NCI-H774 (cell line): ENCODE measurements at regions not wholly inside any gene's neighbourhood (a gene's known extent, or its start where the extent isn't known, plus 50 kb on each side); places are given as distances from the start of the nearest gene placed in this dataset.

Experiments
- DNase-seq: peaks from one replicate; lab custom pipeline; 2025; lab: John Stamatoyannopoulos, UW

DNA sequence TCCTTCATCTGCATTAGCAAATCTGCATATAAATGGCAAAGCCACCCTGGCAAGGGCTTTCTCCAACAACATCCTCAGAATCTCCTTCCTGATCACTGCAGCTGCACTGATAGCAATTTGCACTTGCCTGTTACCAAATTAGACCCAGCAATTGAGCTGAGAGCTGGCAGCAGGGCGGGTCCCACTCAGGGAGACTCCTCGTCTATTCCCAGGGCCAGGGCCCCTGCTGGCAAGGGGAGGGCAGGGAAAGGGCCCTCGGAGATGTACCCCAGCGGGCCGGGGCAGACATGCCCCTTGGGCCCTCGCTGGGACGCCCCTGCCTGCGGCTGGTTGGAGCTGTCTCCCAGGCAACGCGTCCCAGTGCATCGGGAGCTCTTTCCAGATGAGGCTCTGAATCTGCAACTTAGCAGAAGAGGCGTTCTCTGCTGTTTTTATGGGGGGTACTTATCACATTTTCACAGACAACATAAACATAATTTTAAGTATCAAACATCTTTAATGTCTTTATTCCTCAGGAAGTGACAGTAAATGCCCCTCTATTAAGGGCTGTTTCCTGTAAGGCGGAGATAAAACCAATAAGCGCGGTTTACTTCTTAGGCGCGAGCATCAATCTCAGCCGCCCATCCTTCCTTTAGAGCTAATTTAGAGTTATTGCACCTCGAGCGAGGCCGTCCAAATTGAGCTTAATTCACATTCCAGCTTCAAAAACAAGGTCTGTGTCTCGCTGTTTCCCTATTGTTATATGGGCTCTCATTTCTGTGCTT, 249.0 kb upstream of the PPP2R2D start:
- no peak for DNase-seq

DNA sequence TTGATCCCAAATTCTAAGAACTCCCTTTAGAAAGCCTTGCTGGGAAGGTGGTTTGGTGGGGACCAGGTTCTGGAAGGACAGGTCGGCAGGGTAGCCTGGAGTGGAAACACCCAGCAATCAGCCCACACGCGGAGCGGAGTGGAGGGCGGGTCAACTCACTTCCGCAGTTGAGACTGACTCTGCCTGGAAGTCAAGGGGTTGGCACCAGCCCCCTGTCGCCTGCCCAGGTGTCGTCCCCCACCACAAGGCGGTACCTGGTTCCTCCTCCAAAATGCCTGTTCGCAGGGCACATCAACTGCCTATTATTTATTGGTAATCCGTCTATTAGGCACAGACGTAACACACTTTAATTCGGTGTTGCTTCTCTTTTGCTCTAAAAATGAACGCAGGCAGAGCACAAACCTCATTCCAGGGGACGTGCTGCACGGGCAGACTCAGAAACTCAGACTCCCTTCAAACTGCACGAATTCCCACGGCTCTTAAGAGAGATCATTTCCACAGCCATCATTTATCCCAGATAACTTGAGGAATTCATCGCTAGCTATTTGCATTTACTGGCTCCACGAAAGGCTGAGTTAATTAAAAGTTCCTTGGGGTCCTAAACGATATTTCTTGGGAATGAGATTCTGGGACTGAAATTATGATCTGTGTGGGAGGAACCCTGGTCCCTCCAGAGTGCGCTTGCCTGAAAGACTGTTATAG, 248.2 kb upstream of the PPP2R2D start:
- DNase-seq = no peak

DNA sequence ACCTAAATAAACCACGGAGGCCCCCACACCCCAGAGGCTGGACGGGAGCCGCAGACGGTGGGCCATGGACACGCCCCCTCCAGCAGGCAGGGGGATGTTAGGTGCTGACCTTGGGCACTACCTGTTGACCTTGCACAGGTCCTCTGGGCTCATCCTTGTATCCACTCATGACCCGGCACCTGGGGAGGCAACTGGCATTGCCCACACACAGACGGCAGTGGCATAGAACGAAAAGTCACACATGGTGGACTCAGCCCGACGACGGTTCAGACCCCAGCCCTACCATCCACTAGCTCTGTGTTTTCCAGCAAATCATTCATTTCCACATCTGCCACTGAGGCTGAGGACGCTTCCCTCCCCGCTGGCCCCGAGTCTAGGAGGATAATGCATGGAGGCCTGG, 247.7 kb upstream of the PPP2R2D start:
- DNase-seq = no peak

DNA sequence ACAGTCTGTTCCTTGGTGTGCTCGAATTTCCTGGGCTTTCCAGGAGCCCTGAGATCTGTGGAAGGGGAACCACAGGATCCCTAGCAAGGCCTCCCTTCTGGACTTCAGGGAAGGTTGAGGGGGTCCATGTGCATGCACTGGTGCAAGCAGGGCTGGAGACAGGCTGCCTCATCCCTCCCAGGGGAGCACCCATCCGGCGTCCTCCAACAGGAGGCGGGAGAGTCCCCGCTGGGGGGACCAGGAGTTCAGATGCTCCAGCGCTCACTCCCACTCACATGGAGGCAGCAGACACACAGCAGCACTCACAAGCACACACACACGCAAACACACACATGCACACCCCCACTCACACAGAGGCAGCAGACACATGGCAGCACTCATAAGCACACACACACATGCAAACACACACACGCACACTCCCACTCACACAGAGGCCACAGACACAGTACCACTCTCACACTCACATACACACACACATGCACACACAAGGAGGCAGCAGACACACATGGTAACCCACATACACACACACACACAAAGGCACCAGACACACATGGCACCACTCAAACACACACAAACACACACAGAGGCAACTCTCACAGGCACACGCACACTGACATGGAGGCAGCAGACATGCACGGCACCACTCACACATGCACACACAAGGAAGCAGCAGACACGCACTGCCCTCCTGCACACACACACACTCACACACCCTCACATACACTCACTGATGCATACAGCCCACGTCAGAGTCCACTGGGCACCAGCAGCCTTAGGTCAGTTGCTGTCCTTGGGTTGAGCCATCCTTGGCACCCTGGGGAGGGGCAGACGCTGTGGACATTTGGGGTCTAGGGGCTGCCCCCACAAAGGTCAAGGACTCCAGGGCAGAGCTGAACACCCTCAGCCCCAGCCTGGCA, 247.0 kb upstream of the PPP2R2D start:
- no peak for DNase-seq

DNA sequence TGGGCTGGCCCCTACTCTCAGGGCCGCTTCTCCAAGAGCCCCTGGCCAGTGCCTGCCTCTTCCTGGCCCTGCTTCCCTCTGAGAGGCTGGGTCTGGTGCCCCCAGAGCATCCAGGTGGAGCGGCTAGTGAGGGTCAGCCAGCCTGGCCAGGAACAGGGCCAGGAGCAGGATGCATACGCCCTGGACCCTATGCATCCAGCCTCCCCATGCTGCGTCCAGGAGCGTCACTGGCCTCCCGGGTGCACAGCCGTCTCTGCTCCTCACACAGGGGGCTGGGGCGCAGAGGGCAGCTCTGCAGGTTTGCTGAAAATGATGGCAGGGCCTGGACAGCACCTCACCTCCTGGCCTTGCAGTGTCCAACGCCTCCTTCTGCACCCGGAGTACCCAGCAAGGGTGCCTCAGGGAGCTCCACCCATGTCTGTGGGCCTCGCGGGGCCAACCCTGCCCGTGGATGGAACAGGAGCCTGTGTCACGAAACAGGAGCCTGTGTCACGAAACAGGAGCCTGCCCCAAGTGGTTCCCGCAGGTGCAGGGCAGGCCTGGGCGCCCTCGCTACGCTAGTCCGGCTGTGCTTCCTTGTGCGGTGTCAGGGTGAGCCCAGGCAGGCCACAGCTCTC, 246.2 kb upstream of the PPP2R2D start:
- no peak for DNase-seq

DNA sequence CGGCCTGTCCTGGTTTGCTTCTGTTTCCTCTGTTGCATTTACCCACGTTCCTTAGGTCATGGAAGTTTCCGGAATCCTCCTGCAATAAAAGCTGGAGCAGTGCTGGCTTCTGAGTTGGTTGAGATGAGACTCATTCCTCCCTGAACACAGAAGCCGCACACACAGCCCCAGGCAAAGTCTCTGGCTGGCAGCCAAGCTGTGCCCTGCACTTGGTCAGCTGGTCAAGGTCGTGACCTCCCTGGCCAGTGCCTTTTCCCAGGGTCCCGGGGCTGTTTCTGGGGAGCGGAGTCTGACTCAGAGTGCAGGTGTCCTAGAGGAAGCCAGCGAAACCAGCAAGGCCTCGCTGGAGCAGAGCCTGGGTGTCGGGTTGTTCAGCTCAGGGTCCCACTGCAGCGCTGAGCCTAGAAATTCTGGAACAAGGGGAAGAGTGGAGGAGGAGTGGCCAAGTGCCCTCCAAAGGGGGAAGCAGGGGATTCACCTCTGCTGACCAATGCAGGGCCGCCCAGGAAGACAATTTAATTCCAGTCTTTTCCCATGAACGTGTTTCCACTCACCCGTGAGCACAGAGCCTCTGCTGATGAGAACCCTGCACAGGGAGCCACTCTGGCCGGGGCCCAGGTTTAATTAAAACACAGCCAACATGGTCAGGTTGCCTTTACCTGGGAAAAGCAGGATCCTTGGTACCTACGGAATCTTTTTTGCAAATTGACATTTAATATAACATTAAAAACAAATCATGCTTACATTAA, 245.5 kb upstream of the PPP2R2D start:
- DNase-seq = no peak

DNA sequence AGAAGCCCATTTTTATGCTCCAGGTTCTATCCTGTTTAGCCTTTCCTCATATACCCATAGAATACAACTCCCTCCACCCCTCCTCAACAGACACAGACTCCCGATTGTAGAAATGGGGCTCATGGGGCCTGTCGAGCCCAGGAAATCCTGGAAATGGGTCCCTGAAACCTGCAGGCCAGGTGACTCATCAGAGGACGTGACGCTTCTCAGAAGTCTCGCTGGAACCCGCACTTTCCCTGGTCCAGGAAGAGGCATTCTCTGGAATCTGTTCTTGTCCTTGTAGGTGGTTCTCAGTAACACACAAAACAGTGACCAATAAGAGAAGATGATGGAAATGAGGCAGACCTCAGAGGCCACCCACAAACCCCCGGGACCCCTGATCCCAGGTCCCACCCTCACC, 244.8 kb upstream of the PPP2R2D start:
- no peak for DNase-seq

DNA sequence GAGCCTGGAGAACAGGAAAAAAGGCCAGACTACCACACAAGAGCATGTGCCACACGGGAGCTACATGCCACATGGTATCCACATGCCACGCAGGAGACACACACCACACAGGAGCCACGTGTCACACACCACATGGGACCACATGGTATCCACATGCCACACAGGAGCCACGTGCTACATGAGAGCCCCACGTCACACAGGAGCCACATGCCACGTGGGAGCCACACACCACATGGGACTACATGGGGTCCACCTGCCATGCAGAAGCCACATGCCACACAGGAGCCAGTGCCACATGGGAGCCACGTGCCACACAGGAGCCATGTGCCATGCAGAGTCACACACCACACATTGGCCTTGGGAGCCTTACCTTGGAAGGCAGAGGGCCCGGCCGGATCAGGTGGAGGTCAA, 244.4 kb upstream of the PPP2R2D start:
- DNase-seq = no peak

DNA sequence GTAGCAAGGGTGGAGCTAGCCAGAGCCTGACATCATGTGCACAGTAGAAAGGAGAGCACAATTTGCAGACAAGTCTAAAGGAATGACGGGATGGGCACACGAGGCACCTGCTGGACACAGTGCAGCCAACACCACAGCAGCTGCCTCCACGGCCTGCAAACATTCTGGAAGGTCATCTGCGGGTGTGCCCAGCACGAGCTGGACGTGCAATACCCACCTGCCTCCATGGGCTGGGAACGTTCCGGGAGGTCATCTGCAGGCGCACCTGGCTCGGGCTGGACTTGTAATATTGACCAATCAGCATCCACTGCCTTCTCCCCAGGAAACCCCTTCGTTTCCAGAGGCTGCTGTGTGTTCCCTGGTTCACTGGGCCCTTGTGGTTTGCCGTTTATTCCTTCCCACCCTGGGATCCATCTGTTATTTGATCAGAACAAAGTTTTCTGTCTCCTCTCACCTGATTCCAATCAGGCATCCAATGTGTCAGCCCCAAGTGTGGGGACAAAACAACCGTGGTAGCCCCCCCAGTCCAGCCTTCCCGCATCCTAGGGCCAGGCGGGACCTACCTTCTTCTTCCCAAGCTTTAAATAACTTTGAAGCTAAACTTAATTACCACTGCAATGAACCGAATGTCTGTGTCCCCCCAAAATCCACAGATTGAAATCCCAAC, 243.4 kb upstream of the PPP2R2D start:
- DNase-seq = no peak

DNA sequence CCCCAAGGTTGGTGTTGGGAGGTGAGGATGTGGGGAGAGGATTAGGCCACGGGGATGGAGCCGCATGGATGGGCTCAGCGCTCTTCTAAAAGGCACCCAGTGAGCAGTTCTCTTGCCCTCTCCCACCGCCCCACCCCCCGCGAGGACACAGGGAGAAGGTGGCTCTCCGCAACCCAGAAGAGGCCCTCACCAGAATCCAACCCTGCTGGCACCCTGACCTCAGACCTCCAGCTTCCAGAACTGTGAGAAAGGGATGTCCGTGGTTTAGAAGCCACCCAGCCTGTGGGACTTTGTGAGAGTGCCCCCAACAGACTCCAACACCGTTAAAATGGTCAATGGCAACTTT, 242.8 kb upstream of the PPP2R2D start:
- no peak for DNase-seq

DNA sequence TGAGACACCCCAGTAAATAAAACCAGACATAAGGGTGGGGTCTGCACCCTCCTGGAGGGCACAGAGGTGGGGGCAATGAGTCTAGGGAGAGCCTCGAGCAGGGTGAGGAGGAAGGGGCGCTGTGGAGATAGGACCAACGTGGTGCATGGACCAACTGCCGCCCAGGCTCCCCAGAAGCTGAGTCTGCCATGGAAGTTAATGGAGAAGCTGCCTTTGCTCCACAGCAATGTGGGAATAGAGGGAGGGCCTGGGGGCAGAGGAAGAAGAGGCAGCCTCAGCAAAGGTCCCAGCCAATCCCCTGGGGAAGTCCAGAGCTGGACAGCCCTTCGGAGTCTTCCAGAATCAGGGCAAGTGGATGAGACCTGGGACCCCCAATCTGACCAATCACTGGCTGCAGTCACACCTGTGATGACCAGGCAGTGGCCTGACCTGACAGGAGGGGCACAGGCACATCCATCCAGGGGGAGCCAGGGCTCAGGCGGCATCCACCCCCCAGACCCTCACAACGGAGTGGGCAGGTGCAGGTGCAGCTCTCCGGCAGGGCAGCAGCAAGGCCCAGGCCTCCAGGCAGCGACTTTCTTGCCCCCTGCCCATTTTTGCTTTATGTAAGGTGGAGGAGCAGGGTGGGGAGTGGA, 242.2 kb upstream of the PPP2R2D start:
- no peak for DNase-seq

DNA sequence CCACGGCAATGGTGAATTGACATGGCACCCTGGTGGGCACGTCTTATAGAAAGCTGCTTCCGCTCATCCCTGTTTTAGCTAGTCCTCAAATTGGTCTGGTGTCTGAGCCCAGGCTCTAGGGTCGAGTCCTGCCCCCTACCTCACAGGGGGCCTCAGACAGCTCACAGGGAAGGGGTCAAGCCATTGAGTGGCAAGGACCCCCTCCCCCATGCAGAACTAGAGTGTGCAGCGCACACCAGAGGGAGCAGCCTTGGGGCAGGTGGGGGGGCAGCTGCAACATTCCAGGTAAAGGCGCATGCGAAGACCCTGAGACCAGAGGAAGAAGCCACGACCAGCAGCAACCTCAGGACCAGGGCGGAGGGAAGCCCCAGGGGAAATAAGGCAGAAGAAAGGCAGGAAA, 240.4 kb upstream of the PPP2R2D start:
- no peak for DNase-seq

DNA sequence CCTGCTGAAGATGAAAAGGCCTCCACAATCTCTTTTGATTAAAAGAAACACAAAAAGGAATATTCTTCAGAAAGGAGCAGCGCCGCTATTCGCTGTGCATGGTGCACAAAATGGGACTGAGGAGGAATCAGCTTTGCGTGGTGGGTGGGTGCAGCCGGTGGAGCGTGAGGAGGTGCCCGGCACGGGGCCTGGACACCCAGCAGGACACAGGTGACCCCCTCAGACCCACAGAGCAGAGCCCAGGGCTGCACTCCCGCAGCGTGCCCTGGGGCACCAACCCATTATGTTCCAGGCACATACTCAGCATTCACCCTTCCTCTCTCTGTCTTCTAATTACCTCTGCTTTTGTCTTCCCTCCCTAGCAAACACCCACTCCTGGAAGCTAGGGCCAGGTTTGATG, 238.0 kb upstream of the PPP2R2D start:
- no peak for DNase-seq

DNA sequence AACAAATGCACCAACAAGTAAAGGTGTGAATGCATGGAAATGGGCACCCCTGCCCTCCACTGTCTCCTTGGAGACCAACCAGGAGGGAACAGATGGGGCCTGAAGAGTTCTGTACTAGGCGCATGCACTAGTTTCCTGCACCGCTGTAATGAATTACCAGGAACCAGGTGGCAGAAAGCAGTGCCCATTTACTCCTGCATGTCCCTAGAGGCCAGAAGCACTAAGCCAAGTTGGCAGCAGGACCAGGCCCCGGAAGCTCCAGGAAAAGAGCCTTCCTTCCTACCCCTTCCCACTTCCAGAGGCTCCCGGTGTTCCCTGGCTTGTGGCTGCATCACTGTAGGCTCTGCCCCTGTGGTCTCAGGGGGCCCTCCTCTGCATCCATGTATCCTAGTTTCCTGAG, 237.5 kb upstream of the PPP2R2D start:
- no peak for DNase-seq

DNA sequence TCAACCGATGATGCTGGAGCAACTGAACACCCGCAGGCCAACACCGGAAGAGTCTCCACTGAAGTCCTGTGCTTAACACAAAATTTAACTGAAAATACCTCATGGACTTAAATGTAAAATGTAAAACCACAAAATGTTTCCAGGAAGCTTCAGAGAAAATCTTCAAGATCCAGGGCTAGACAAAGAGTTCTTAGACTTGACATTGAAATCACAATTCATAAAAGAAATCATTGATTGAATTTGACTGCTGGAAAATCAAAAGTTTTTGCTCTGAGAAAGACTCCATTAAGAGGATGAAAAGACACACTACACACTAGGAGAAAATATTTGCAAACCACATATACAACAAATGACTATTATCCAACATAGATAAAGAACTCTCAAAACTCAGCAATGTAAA, 234.7 kb upstream of the PPP2R2D start:
- DNase-seq = no peak

DNA sequence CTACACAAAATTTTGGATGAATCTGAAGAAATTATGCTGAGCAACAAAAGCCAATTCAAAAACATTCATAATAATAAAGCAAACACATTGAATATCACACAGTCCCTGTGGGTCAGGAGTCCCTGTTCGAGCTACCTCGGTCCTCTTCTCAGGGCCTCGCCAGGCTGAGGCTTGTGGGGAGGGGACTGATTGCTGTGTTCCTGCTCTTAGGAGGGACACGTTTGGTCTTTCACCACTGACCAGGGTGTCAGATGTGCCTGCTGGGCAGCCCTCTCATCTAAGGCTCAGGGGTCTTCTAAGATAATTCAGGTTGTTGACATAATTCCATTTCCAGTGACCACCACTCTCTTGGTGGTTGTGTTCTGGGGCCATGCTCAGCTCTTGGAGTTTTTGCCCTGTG, 233.8 kb upstream of the PPP2R2D start:
- DNase-seq = no peak

DNA sequence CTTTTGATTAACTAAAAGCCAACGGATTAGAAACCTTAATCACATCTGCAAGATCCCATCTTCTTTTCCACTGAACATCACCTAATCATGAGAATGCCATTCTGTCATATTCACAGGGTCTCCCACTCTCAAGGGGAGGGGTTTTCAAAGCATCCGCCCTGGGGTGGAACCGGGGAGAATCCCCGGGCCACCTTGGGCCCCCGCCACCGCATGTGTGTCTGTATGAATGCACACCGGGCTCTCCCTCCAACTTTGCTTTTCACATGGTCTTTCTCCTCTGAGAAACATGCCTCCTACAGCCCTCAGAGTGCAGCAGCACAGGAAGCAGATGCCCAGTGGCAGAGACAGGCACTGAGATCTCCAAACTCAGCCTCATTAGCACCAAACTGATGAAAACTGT, 233.2 kb upstream of the PPP2R2D start:
- DNase-seq = no peak

DNA sequence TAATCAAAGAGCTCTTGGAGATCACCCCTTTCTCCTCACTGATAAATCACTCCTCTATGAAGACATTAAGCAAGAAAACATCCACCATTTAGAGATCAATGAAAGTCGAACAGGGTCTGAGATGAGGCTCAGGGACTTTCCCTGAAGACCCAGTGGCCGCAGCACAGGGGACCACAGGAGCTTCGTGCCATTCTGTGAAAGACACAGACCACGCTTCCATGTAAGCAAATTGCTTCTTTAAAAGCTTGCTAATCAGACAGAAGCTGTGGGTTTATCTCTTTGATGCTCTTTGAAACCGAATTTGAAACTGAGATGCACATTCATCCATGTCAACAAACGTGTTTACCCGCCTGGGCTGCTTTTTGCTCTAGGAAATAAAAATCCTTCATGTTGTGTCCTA, 231.9 kb upstream of the PPP2R2D start:
- no peak for DNase-seq

DNA sequence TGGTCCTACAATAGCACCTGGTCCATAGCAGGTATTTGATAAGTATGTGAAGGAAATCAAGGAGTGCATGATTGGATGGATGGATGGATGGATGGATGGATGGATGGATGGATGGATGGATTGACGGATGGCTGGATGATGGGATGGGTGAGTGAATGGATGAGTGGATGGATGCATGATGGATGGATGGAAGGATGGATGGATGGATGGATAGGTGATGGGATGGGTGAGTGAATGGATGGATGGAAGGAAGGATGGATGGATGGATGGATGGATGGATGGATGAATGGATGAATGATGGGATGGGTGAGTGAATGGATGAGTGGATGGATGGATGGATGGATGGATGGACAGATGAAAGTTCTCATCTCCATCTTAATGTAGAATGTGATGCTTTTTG, 231.0 kb upstream of the PPP2R2D start:
- DNase-seq = no peak

DNA sequence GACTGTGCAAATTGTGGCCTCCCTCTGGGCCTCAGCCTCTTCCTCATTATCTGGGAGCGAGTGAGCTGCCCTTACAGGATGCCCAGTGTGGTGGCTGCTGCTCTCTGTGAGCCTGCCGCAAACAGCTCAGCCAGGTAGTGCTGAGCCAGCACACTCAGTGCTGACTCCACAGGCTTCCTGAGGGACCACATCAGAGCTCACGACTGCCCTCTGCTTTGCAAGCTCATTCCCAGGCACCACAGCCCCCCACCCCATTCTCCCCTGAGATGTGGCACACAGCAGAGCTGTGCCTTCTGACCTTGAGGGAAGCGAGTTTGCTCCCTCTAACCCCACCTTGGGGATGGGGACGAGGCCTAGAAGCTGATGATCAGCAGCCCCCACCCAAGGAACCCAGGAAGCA, 230.5 kb upstream of the PPP2R2D start:
- DNase-seq = no peak

DNA sequence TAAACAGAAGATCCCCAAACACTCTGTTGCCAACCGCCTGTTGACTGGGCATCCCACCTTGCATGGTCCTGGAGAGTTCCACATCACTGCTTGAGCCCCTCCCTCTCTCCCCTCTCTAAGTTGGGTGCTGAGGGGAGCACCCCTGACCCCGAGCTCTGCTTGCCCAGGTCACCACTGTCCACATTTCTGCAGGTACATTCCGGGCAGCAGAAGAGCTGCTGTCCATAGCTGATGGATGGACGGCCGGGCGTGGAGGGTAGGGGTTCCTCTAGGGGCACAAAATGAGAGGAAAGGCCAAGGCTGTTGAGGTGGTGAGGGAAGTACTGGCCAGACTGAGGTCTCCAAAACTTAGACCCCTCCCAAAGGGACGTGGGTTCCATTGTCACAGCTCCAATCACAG, 227.4 kb upstream of the PPP2R2D start:
- no peak for DNase-seq
